HepG2 (cell line): ENCODE measurements at regions not wholly inside any gene's neighbourhood (a gene's known extent, or its start where the extent isn't known, plus 50 kb on each side); places are given as distances from the start of the nearest gene placed in this dataset.

Experiments used
- ATAC-seq: fragments of 200-7000 bp; cut with Tn5 transposase; 3 replicates; pipeline ENCODE4 v1.9.1; 2020; ENCODE audit warnings: mild to moderate bottlenecking, moderate library complexity
- BruUV-seq: library from RNA; stranded (reverse); fragments of 400-500 nt; replicated peaks from 2 replicates; lab custom pipeline; 2021; lab: Mats Ljungman, UMichigan
- CTCF ChIA-PET: fragments of 300-600 bp; formaldehyde crosslinking; extraction: SDS; loops from one replicate; lab custom pipeline; 2021; ENCODE audit warnings: low total read pairs, inconsistent platforms, low intra/inter-chr PET ratio; lab: Yijun Ruan, JAX
- POLR2A ChIA-PET: fragments of 350-600 bp; sonication (Branson Sonifier 250); formaldehyde crosslinking; loops from one replicate; lab custom pipeline; 2020; ENCODE audit warnings: antibody characterized with exemption, inconsistent platforms; lab: Yijun Ruan, JAX
- DNase-seq: peaks from one replicate; pipeline ENCODE4 v3.0.0-alpha.2; 2015; ENCODE audit warnings: low spot score
- FAIRE-seq: peaks from 3 replicates; lab custom pipeline; 2011; peaks lifted over from hg19 to GRCh38; lab: Jason Lieb, UNC
- H2AFZ ChIP-seq: one replicate; pipeline ENCODE4 v1.6.1; 2011; ENCODE audit warnings: low read length, inconsistent platforms
- H3K27ac ChIP-seq: fragments of 300-600 bp; 3 replicates; pipeline ENCODE4 v1.8.0; 2011; ENCODE audit warnings: mixed run types, mild to moderate bottlenecking, mixed read lengths, low read length, inconsistent platforms; ENCODE audit not compliant: insufficient read depth; ENCODE audit errors: extremely low read length
- H3K27me3 ChIP-seq, 2 experiments: fragments of 200-600 bp in 1 of 2; 2 replicates in 1 of 2; 3 replicates in 1 of 2; pipeline versions ENCODE4 v1.6.0 to v1.8.0; 2011; ENCODE audit warnings: low read length in 2 of 2, mild to moderate bottlenecking in 2 of 2, moderate library complexity in 2 of 2, inconsistent platforms in 1 of 2; ENCODE audit not compliant: insufficient read depth in 2 of 2, control insufficient read depth in 1 of 2
- H3K36me3 ChIP-seq, 2 experiments: fragments of 200-600 bp in 1 of 2; replicated peaks in 1 of 2; 2 replicates in 1 of 2; 3 replicates in 1 of 2; pipeline versions ENCODE4 v1.5.1 to v1.8.0; 2011; ENCODE audit warnings: low read length in 2 of 2, inconsistent platforms in 1 of 2; ENCODE audit not compliant: insufficient read depth in 2 of 2, control insufficient read depth in 1 of 2
- H3K4me1 ChIP-seq: 2 replicates; pipeline ENCODE4 v1.5.1; 2012; ENCODE audit warnings: low read length, inconsistent platforms; ENCODE audit not compliant: insufficient read depth
- H3K4me2 ChIP-seq: 2 replicates; pipeline ENCODE4 v1.6.0; 2011; ENCODE audit warnings: low read depth, low read length, inconsistent platforms
- H3K4me3 ChIP-seq, 3 experiments: fragments of 200-600 bp in 1 of 3; sonication (generic), shearing (Covaris generic) in 1 of 3; replicated peaks in 1 of 3; 2 replicates each; pipeline ENCODE4 v1.5.1; 2011 to 2016; ENCODE audit warnings: low read length in 3 of 3, inconsistent platforms in 2 of 3, low read depth in 2 of 3, mild to moderate bottlenecking in 2 of 3, control low read depth in 1 of 3, mixed read lengths in 1 of 3; ENCODE audit not compliant: insufficient read depth in 1 of 3
- H3K79me2 ChIP-seq: one replicate; pipeline ENCODE4 v1.6.1; 2011; ENCODE audit warnings: low read length, inconsistent platforms; ENCODE audit not compliant: insufficient read depth
- H3K9ac ChIP-seq: 2 replicates; pipeline ENCODE4 v1.6.0; 2011; ENCODE audit warnings: mild to moderate bottlenecking, low read depth, low read length, inconsistent platforms; ENCODE audit not compliant: insufficient read depth
- H3K9me3 ChIP-seq: 2 replicates; pipeline ENCODE4 v1.5.1; 2012; ENCODE audit warnings: mild to moderate bottlenecking, low read length
- H4K20me1 ChIP-seq: 2 replicates; pipeline ENCODE4 v1.6.0; 2011; ENCODE audit warnings: inconsistent platforms, mild to moderate bottlenecking, low read length, moderate library complexity; ENCODE audit not compliant: insufficient read depth
- GPN1 ChIP-seq: sonication (generic); formaldehyde crosslinking; IDR thresholded peaks from 2 replicates; pipeline ENCODE4 v1.5.1; 2020; ENCODE audit warnings: missing genetic modification reagents, borderline replicate concordance
- NFE2L1 ChIP-seq: sonication (generic); formaldehyde crosslinking; IDR thresholded peaks from 2 replicates; pipeline ENCODE4 v1.4.0; 2020; ENCODE audit warnings: missing genetic modification reagents, mild to moderate bottlenecking, borderline replicate concordance
- TCF7 ChIP-seq: sonication (generic); IDR thresholded peaks from 2 replicates; pipeline ENCODE4 v1.6.1; 2016; ENCODE audit warnings: antibody characterized with exemption, low read depth
- ZNF33A ChIP-seq: sonication (generic); formaldehyde crosslinking; IDR thresholded peaks from 2 replicates; pipeline ENCODE4 v1.5.1; 2020; ENCODE audit warnings: missing genetic modification reagents, mild to moderate bottlenecking, moderate library complexity, borderline replicate concordance
- ZNF33B ChIP-seq: sonication (generic); formaldehyde crosslinking; IDR thresholded peaks from 2 replicates; pipeline ENCODE4 v1.5.1; 2020; ENCODE audit warnings: mild to moderate bottlenecking, missing genetic modification reagents
- ZNF510 ChIP-seq: sonication (generic); formaldehyde crosslinking; IDR thresholded peaks from 2 replicates; pipeline ENCODE4 v1.4.0; 2020; ENCODE audit warnings: low read depth, mild to moderate bottlenecking, missing genetic modification reagents
- ZNF629 ChIP-seq: sonication (generic); formaldehyde crosslinking; conservative IDR thresholded peaks from 2 replicates; pipeline ENCODE4 v1.5.0; 2020; ENCODE audit warnings: missing genetic modification reagents
- WGBS: methylation state at CpG from one replicate; pipeline ENCODE4 v1.1.6; 2017; ENCODE audit warnings: low lambda C conversion rate; 5-methylcytosine and 5-hydroxymethylcytosine counted together
- in situ Hi-C: cut with HindIII; loops from 2 replicates; pipeline ENCODE4 v1.10.0; 2017; ENCODE audit warnings: low pct_unique_long_range_greater_than_20kb; ENCODE audit not compliant: extremely low pct_ligation_motif_present
- intact Hi-C: fragments of 100-400 bp; cut with micrococcal nuclease; formaldehyde crosslinking; loops from one replicate; pipeline ENCODE4 v1.10.0; 2022; ENCODE audit not compliant: unreplicated experiment
- TF ChIP-seq, protein P1 (sequence below): sonication (generic); formaldehyde crosslinking; IDR thresholded peaks from 2 replicates; pipeline ENCODE4 v1.5.0; 2020; ENCODE audit warnings: missing genetic modification reagents
- TF ChIP-seq, protein P2 (sequence below): sonication (generic); formaldehyde crosslinking; IDR thresholded peaks from 2 replicates; pipeline ENCODE4 v1.4.0; 2020; ENCODE audit warnings: missing genetic modification reagents, borderline replicate concordance
- TF ChIP-seq, protein P3 (sequence below): sonication (generic); formaldehyde crosslinking; IDR thresholded peaks from 2 replicates; pipeline ENCODE4 v1.5.1; 2020; ENCODE audit warnings: missing genetic modification reagents, mild to moderate bottlenecking, borderline replicate concordance
- TF ChIP-seq, protein P4 (sequence below): sonication (generic); formaldehyde crosslinking; IDR thresholded peaks from 2 replicates; pipeline ENCODE4 v1.5.0; 2020; ENCODE audit warnings: mild to moderate bottlenecking, missing genetic modification reagents
- TF ChIP-seq, protein P5 (sequence below): sonication (generic); formaldehyde crosslinking; IDR thresholded peaks from 2 replicates; pipeline ENCODE4 v1.8.1; 2023; ENCODE audit warnings: mild to moderate bottlenecking, missing genetic modification reagents

DNA sequence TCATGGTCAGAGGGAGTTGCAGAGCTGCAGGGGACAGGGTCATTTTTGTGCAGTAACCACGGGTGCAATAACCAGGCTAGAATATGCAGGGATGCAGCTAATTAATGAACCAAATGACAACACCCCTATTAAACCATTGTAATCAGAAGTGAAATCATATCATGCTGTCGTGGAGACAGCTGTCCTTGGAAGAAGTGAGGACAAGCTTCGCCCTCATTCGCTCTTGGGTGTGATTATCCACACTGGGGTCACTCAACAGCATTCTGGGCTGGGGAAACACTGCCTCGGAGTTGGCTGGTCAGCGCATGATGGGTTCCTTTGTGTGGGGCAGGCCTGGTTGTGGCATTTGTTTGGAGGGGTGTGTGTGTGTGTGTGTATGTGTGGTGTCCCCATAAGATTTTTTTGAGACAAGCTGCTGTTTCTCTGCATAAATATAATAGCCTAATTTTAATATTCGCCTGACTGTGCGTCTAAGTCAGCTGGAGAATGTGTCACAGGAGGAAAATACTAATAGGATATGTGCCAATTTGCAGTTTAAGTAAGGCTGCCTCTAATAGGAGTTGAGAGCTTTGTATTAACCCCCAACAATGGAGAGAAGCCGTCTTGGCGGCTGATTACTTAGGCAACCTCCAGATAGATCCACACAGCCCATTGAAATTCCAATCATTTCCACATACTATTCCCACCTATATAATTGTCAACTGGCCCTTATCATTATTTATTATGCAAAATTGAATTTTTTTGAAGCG lies 149.4 kb downstream of the DNAJB6 start:
- no peak for ATAC-seq
- CTCF ChIA-PET: no interaction called here
- TF ChIP-seq, protein P1, sequence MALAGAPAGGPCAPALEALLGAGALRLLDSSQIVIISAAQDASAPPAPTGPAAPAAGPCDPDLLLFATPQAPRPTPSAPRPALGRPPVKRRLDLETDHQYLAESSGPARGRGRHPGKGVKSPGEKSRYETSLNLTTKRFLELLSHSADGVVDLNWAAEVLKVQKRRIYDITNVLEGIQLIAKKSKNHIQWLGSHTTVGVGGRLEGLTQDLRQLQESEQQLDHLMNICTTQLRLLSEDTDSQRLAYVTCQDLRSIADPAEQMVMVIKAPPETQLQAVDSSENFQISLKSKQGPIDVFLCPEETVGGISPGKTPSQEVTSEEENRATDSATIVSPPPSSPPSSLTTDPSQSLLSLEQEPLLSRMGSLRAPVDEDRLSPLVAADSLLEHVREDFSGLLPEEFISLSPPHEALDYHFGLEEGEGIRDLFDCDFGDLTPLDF: no peak
- TF ChIP-seq ZNF510 (CRISPR knock-in tag) (no peak), NFE2L1 (no peak), ZNF33A (CRISPR knock-in tag) (no peak), ZNF629 (CRISPR knock-in tag) (no peak), TCF7 (no peak), ZNF33B (no peak), GPN1 (CRISPR knock-in tag) (no peak)
- TF ChIP-seq, protein P2, sequence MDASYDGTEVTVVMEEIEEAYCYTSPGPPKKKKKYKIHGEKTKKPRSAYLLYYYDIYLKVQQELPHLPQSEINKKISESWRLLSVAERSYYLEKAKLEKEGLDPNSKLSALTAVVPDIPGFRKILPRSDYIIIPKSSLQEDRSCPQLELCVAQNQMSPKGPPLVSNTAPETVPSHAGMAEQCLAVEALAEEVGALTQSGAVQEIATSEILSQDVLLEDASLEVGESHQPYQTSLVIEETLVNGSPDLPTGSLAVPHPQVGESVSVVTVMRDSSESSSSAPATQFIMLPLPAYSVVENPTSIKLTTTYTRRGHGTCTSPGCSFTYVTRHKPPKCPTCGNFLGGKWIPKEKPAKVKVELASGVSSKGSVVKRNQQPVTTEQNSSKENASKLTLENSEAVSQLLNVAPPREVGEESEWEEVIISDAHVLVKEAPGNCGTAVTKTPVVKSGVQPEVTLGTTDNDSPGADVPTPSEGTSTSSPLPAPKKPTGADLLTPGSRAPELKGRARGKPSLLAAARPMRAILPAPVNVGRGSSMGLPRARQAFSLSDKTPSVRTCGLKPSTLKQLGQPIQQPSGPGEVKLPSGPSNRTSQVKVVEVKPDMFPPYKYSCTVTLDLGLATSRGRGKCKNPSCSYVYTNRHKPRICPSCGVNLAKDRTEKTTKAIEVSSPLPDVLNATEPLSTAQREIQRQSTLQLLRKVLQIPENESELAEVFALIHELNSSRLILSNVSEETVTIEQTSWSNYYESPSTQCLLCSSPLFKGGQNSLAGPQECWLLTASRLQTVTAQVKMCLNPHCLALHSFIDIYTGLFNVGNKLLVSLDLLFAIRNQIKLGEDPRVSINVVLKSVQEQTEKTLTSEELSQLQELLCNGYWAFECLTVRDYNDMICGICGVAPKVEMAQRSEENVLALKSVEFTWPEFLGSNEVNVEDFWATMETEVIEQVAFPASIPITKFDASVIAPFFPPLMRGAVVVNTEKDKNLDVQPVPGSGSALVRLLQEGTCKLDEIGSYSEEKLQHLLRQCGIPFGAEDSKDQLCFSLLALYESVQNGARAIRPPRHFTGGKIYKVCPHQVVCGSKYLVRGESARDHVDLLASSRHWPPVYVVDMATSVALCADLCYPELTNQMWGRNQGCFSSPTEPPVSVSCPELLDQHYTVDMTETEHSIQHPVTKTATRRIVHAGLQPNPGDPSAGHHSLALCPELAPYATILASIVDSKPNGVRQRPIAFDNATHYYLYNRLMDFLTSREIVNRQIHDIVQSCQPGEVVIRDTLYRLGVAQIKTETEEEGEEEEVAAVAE (CRISPR knock-in tag): no peak
- TF ChIP-seq, protein P3, sequence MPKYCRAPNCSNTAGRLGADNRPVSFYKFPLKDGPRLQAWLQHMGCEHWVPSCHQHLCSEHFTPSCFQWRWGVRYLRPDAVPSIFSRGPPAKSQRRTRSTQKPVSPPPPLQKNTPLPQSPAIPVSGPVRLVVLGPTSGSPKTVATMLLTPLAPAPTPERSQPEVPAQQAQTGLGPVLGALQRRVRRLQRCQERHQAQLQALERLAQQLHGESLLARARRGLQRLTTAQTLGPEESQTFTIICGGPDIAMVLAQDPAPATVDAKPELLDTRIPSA (CRISPR knock-in tag): no peak
- TF ChIP-seq, protein P4, sequence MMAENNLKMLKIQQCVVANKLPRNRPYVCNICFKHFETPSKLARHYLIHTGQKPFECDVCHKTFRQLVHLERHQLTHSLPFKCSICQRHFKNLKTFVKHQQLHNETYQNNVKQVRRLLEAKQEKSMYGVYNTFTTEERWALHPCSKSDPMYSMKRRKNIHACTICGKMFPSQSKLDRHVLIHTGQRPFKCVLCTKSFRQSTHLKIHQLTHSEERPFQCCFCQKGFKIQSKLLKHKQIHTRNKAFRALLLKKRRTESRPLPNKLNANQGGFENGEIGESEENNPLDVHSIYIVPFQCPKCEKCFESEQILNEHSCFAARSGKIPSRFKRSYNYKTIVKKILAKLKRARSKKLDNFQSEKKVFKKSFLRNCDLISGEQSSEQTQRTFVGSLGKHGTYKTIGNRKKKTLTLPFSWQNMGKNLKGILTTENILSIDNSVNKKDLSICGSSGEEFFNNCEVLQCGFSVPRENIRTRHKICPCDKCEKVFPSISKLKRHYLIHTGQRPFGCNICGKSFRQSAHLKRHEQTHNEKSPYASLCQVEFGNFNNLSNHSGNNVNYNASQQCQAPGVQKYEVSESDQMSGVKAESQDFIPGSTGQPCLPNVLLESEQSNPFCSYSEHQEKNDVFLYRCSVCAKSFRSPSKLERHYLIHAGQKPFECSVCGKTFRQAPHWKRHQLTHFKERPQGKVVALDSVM: no peak
- TF ChIP-seq, protein P5, sequence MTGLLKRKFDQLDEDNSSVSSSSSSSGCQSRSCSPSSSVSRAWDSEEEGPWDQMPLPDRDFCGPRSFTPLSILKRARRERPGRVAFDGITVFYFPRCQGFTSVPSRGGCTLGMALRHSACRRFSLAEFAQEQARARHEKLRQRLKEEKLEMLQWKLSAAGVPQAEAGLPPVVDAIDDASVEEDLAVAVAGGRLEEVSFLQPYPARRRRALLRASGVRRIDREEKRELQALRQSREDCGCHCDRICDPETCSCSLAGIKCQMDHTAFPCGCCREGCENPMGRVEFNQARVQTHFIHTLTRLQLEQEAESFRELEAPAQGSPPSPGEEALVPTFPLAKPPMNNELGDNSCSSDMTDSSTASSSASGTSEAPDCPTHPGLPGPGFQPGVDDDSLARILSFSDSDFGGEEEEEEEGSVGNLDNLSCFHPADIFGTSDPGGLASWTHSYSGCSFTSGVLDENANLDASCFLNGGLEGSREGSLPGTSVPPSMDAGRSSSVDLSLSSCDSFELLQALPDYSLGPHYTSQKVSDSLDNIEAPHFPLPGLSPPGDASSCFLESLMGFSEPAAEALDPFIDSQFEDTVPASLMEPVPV (CRISPR knock-in tag): no peak

More for the DNA sequence above, 149.4 kb downstream of the DNAJB6 start:
- no TSS peak for BruUV-seq
- Histone ChIP-seq H3K27ac (no peak overlapping the region), H3K4me3 (no peak overlapping the region), H3K9ac (no peak overlapping the region), H3K79me2 (no peaks in the 10 kb centered on the region), H3K4me2 (no peak overlapping the region), H3K9me3 (peaks cover 2% of the 10 kb centered on the region; the same call in 1 of the 2 replicates), H2AFZ (no peak overlapping the region), H3K4me1 (no peaks in the 10 kb centered on the region), H3K27me3 (peaks cover 6 to 40% of the 10 kb centered on the region in 2 experiments; a peak in 4 of 5 replicates), H4K20me1 (no peaks in the 10 kb centered on the region), H3K36me3 (no peaks in the 10 kb centered on the region)
- intact Hi-C loops: no loop called here
- in situ Hi-C loops: no loop called here
- no peak for DNase-seq
- POLR2A ChIA-PET: no interaction called here
- WGBS: 12% methylated on average over 11 of the region's 11 CpGs
- FAIRE-seq: no peak
